ENCODE measurements at regions not wholly inside any gene's neighbourhood (a gene's known extent, or its start where the extent isn't known, plus 50 kb on each side); places are given as distances from the start of the nearest gene placed in this dataset.
"Not testable (repeated sequence)": the region's sequence is repeated elsewhere in the genome, so short reads cannot be mapped to it uniquely, and the experiment has no call there.

DNA sequence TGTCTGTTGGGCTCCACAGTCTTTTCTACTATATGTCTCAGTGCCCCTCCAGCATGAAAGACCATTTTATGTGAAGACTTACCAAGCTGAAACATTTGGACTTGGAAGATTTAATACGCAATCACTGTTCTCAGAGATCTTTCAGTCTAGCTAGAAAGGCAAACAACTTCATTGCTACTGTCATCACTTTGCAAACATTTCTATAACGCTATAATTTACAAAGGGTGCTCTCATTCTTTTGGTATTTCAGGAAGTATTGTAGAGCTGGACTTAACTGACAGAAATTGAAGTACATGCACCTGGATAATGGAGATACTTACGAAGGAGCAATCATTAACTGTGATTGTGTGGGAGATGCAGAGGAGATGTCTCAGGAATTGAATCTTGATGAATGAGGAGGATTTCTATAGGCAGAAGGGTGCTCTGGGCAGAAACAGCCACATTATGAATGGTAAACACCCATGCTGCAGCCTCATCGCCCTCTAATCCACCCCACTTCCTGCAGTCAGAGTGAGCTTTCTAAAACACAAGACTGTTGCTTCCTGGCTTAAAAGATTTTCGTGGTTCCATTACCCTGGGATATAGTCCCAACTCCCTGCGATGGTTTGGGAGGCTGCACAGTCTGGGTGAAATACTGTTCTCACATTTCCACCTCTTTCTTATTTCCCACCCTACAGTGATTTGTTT, 75.1 kb upstream of the GNG12 start:
- TF ChIP-seq CTCF (IDR thresholded peaks at IDR 0.05; ENCODE audit: low read depth, low read length) = no peak
- DNase-seq (ENCODE audit: extremely low read depth, low read depth) = no peak

DNA sequence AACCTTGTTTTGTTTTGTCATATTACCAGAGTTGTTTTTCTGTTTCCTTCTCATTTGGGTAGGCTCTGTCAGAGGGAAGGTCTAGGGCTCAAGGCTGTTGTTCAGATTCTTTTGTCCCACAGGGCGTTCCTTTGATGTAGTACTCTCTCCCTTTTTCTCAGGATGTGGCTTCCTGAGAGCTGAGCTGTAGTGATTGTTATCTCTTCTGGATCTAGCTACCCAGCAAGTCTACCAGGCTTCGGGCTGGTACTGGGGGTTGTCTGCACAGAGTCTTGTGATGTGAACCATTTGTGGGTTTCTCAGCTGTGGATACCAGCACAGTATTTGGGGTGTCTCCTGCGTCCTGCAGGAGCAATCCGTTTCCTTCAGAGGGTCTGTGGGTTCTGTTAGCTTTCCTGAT, 74.2 kb upstream of the GNG12 start:
- DNase-seq (ENCODE audit: extremely low read depth, low read depth) = not testable (repeated sequence)

- not testable (repeated sequence) for DNase-seq (ENCODE audit: extremely low read depth, low read depth)
These were observed 72.7 kb upstream of the GNG12 start for GRCh38 chr1:67906015-67906414.

- not testable (repeated sequence) for DNase-seq (ENCODE audit: extremely low read depth, low read depth)
These were observed 69.4 kb upstream of the GNG12 start for GRCh38 chr1:67902546-67903223.

- TF ChIP-seq CTCF (IDR thresholded peaks at IDR 0.05; ENCODE audit: low read depth, low read length) = no peak
- no peak for DNase-seq (ENCODE audit: extremely low read depth, low read depth)
These were observed 64.9 kb upstream of the GNG12 start for GRCh38 chr1:67898033-67898726.

- no peak for TF ChIP-seq CTCF (IDR thresholded peaks at IDR 0.05; ENCODE audit: low read depth, low read length)
- peak; percentile 23 for DNase-seq (ENCODE audit: extremely low read depth, low read depth)
These were observed 64.1 kb upstream of the GNG12 start for GRCh38 chr1:67897270-67897949.

GRCh38 chr1:67896826-67897225, 63.6 kb upstream of the GNG12 start:
- DNase-seq (ENCODE audit: extremely low read depth, low read depth) = no peak
- TF ChIP-seq CTCF (IDR thresholded peaks at IDR 0.05; ENCODE audit: low read depth, low read length) = no peak

DNA sequence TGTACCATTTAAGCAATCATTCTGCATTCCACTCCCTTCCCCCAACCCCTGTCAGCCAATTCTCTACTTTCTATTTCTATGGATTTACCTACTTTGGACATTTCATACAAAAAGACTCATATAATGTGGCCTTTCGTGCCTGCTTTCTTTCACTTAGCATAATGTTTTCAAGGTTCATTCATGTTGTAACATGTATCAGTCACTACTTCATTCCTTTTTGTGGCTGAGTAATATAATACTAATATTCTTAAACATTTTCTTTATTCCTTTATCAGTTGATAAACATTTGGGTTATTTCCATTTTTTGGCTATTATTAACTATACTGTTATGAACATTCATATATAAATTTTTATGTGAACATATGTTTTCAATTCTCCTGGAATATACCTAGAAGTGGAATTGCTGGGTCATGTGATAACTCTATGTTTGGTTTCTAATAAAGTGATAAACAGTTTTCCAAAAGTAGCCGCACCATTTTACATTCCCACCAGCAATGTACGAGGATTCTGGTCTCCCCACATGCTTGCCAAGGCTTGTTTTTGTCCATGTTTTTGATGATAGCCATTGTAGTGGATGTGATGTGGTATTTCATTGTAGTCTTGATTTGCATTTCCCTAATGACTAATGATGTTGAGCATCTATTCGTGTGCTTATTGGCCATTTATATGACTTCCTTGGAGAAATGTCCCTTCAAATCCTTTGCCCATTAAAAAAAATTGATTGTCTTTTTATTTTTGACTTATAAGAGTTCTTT, 61.9 kb upstream of the GNG12 start:
- TF ChIP-seq CTCF (IDR thresholded peaks at IDR 0.05; ENCODE audit: low read depth, low read length) = no peak
- no peak for DNase-seq (ENCODE audit: extremely low read depth, low read depth)
